ENCODE measurements at regions not wholly inside any gene's neighbourhood (a gene's known extent, or its start where the extent isn't known, plus 50 kb on each side); places are given as distances from the start of the nearest gene placed in this dataset.
"Not testable (repeated sequence)": the region's sequence is repeated elsewhere in the genome, so short reads cannot be mapped to it uniquely, and the experiment has no call there.

DNA sequence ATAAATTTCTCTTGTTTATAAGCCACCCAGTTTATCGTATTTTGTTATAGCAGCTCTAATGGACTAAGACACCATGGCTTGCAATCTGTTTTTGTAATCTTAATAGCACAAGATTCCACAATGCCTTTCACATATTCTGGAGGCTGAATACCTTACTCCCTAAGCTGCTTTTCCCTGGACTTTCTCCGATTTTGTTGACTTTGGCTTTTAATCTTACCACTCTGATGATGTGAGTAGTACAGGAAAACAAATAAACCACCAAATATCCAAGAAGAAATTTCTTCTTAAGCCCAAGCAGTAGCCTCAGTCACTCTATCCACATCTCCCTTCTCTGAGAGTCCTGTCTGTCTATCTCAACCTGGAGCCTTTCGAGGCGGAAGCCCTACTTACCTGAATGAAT lies 838.6 kb downstream of the LTN1 start:
- DNase-seq (ENCODE audit: low spot score) = no peak

DNA sequence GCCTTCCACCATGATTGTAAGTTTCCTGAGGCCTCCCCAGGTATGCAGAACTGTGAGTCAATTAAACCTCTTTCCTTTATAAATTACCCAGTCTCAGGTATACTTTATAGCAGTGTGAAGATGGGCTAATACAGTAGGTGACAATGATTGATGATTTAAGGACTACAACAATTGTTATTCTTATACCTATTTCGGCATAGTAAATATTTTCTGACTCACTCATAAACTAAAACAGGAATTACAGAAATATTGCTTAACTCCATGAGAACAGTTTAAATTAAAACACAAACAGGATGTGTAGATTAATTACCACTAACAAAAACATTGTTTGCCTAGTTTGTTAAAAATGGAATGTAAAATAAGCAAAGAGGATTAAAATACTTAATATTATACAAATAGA lies 839.9 kb downstream of the LTN1 start:
- DNase-seq (ENCODE audit: low spot score) = no peak
- intact Hi-C loops (cut with DNase I) = no loop called here

More for the DNA sequence above, 838.6 kb downstream of the LTN1 start:
- intact Hi-C loops (cut with DNase I) = no loop called here

DNA sequence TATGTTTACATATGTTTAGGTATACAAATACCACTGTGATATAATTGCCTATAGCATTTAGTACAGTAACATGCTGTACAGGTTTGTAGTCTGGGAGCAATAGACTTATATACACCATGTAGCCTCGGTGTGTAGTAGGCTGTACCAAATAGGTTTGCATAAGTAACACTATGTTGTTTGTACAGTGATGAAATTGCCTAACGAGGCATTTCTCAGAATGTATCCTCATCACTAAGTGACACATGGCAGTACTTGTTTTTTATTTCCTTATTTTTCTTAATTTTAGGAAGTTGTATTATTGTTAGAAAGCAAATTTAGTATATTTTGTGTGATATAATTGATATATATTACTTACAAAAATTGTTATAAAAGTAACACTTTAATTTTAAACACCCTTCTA lies 840.9 kb downstream of the LTN1 start:
- intact Hi-C loops (cut with DNase I) = no loop called here
- DNase-seq (ENCODE audit: low spot score) = no peak

DNA sequence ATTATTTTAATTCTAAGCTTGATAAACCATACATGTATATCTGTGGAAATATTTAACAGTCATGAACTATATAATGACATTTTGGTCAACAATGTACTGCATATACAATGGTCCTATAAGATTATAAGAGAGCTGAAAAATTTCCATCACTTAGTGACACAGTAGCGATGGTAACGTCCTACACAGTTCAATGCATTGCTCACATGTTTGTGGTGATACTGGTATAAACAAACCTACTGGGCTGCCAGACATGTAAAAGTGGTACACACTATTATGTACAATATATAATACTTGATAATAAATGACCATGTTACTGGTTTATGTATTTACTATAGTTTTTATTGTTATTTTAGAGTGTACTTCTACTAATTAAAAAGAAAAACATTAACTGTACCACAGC lies 841.9 kb downstream of the LTN1 start:
- intact Hi-C loops (cut with DNase I) = no loop called here

DNA sequence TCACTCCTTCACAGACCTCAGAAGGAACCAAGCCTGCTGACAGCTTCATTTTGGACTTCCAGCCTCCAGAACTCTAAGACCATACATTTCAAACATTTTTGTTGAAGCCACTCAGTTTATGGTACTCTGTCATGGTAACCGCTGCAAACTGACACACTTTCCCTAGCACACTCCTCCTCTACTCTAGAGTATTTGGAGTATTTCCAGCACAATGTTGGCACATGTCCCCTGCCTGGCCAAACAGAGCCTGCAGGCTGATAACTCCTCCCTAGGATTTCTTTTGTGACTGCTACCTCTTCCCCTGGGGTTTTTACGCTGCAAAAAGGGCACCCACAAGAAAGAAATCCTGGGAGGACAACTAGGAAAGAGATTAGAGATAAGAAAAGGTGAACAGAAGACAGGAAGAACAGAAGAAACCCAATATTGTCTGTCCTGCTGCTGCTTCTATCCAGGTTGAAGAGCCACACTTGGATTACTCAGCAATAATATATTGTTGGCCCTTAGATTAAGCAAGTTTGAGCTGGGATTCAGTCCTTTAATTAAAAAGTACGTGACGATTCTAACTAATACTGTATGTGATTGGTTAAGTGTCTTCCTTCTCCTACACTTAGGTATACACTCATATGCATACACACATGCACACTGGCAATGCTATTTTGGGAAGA lies 844.1 kb downstream of the LTN1 start:
- intact Hi-C loops (cut with DNase I) = no loop called here
- DNase-seq (ENCODE audit: low spot score) = no peak

More for the DNA sequence above, 841.9 kb downstream of the LTN1 start:
- no peak for DNase-seq (ENCODE audit: low spot score)

GRCh38 chr21:28144653-28145052 lies 848.0 kb downstream of the LTN1 start:
- DNase-seq (ENCODE audit: low spot score) = no peak
- intact Hi-C loops (cut with DNase I) = no loop called here

GRCh38 chr21:28144089-28144488 lies 848.6 kb downstream of the LTN1 start:
- intact Hi-C loops (cut with DNase I) = no loop called here
- DNase-seq (ENCODE audit: low spot score) = no peak

GRCh38 chr21:28142697-28143096 lies 850.0 kb downstream of the LTN1 start:
- DNase-seq (ENCODE audit: low spot score) = no peak
- intact Hi-C loops (cut with DNase I) = no loop called here

DNA sequence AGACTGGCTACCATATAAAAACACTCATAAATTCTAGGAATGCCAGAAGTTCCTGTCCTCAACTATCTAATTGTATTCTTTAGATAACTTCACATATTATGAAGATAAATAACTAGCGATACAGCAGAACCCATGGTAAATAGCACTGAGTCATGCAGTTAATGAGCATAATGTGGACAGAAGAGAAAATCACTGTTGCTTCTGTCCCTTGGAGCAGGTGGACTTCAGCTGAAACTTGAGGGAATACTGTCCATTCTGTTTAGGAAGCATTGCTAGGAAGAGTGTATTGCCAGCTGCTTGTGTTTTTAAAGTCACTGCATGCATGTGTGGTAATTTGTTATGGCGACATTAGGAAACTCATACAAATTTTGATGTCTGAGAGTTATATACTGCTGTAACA lies 854.4 kb downstream of the LTN1 start:
- intact Hi-C loops (cut with DNase I) = no loop called here
- no peak for DNase-seq (ENCODE audit: low spot score)

DNA sequence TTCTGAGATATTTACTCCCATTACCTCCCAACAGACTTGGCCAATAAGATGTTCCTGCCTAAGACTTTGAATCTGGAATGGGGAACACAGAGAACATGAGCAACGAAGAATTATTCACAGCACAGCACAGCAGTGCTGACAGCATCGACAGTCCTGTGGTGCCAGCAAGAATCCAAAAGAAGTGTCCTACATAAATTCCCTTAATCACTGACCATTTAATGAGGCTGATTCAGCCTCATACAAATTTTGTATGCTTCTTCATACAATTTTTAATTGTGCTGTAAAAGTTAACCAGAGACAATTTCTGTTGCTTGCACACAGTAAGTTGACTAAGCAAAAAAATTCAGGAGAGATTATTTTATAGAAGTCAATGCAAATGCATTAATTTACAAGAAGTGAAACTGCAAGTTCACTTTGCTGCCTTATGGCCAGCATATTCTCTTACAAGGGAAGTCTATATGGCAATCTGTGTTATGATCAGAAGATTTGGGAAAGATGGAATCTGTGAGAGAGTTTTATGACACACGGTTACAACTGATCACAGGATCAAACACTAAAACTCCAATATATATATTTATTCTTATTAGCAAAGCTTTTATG lies 855.9 kb downstream of the LTN1 start:
- intact Hi-C loops (cut with DNase I) = no loop called here
- no peak for DNase-seq (ENCODE audit: low spot score)

- intact Hi-C loops (cut with DNase I) = no loop called here
- no peak for DNase-seq (ENCODE audit: low spot score)
Measured at GRCh38 chr21:28135646-28136045, 857.0 kb downstream of the LTN1 start.

DNA sequence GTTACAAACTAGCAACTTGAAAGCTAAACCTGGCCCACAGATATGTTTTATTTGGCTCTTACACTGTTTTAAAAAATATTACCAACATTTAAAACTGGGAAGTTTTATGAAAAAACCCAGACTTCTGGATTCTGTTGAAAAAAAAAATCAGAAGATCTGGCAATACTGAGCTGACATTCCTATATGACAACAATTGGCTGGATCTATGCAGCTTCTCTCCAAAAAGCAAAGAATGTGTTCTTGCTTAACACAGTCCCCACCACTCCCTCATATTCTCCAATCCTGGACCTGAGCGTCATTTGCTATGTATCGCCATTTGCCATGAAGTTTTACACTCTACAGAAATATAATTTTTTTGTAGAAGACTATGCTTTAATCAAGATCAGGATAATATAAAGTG lies 859.6 kb downstream of the LTN1 start:
- intact Hi-C loops (cut with DNase I) = no loop called here
- no peak for DNase-seq (ENCODE audit: low spot score)

DNA sequence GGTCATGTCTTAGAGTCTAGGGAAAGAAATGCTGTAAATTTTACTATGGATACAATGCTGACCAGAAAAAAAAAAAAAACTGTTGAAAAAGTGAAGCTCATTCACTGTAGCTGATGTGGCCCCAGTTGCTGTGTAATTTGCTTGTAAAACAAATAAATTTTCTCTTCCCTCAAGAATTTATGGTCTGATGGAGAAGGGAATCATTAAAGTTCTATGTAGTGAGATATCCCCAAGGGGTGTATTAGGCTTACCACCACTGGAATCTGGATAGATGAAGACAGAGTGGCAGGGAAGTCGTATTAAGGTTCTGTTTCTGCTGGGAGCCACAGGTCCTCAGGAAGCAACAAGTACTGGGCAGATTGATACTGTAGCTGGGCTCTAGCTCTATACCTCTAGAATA lies 860.0 kb downstream of the LTN1 start:
- intact Hi-C loops (cut with DNase I) = no loop called here
- DNase-seq (ENCODE audit: low spot score) = no peak

GRCh38 chr21:28127175-28127785 lies 865.4 kb downstream of the LTN1 start:
- intact Hi-C loops (cut with DNase I) = no loop called here
- DNase-seq (ENCODE audit: low spot score) = no peak

DNA sequence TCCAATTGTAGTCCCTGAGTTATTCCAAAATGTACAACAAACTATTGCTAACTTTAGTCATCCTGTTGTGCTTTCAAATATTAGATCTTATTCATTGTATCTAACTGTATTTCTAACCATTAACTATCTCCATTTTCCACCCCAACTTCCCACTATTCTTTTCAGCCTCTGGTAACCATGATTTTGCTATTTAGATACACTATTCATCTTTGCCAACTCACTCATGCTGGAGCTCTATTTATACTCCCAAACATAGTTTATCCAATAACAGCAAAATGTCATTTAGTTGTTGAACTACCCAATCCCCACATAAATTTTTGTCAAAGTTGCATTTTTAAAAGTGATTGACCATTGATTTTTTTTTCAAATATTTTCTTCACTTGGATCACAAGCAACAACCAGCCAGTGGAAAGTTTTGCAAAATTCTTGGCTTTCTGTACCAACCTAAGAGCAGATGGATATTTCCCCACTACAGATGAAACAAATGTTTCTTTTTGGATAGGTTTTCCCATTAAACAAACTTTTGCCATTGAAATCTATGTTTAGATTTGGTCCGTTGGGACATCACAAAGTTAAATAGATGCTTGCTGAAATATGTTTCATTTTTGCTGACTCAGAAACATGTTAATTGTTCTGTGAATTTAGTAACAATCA lies 866.0 kb downstream of the LTN1 start:
- DNase-seq (ENCODE audit: low spot score) = no peak
- intact Hi-C loops (cut with DNase I) = no loop called here

- no peak for DNase-seq (ENCODE audit: low spot score)
- intact Hi-C loops (cut with DNase I) = no loop called here
Measured at GRCh38 chr21:28124541-28124940, 868.1 kb downstream of the LTN1 start.

GRCh38 chr21:28118570-28118969 lies 874.1 kb downstream of the LTN1 start:
- DNase-seq (ENCODE audit: low spot score) = no peak
- intact Hi-C loops (cut with DNase I) = loop anchor here (10.0 kb wide), 2 partner anchors 54 to 96 kb away; no protein-coding TSS in a partner anchor

DNA sequence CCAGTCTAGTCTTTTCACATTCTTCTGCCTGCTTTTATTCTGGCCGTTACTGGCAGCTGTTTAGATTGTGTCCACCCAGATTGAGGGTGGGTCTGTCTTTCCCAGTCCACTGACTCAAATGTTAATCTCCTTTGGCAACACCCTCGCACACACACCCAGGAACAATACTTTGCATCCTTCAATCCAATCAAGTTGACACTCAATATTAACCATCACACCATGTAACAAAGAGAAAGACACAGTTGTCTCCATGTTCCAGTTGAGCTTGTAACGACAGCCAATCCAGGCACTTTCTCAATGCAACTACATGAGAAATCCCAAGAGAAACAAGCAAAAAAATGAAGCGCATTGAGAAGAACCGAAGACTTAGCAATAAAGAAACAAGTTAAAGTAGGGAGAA lies 877.7 kb downstream of the LTN1 start:
- DNase-seq (ENCODE audit: low spot score) = not testable (repeated sequence)
- intact Hi-C loops (cut with DNase I) = loop anchor here (10.0 kb wide), 2 partner anchors 50 to 100 kb away; no protein-coding TSS in a partner anchor

DNA sequence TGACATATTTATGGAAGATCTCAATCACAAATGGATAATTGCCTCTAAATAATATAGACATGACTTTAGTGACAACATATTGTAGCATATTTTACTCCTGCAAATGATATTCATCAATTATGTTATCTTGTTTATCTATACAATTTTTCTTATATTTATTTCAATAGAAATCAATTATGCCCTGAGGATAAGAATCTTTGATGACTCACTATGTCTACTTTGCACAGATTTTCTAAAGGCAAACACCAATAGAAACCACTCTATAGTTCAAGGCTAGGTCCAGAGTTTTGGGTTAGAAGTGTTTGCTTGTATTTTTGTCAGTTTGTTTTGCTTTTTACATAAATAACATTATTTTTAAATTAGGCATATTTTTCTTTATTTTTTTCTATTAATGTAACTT lies 879.0 kb downstream of the LTN1 start:
- DNase-seq (ENCODE audit: low spot score) = no peak
- intact Hi-C loops (cut with DNase I) = loop anchor here (10.0 kb wide), 2 partner anchors 49 to 101 kb away; no protein-coding TSS in a partner anchor

DNA sequence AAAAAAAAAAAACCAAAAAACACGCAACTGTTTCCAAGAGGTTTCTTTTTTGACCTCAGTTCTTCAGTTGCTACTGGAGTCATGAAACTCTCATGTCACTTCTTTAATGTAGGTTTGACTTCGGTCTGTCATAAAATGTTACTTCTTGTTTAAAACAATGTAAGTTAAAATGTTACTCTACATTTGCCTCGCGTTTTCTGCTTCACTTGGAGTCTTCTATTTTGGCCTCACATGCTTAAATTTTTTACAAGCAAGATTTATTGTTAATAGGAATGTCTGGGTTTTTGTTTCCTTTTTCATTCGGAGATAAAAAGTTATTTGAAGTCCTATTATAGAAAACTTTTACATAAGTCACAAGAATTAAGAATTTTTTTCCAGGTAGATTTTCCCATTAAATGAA lies 880.2 kb downstream of the LTN1 start:
- no peak for DNase-seq (ENCODE audit: low spot score)
- intact Hi-C loops (cut with DNase I) = loop anchor here (10.0 kb wide), 2 partner anchors 48 to 102 kb away; no protein-coding TSS in a partner anchor

Data from cardiac septum (tissue), 1 donor.